ENCODE measurements at regions not wholly inside any gene's neighbourhood (a gene's known extent, or its start where the extent isn't known, plus 50 kb on each side); places are given as distances from the start of the nearest gene placed in this dataset.
A peak's percentile ranks its signal among the peaks of the same experiment; 100 is the strongest.

DNA sequence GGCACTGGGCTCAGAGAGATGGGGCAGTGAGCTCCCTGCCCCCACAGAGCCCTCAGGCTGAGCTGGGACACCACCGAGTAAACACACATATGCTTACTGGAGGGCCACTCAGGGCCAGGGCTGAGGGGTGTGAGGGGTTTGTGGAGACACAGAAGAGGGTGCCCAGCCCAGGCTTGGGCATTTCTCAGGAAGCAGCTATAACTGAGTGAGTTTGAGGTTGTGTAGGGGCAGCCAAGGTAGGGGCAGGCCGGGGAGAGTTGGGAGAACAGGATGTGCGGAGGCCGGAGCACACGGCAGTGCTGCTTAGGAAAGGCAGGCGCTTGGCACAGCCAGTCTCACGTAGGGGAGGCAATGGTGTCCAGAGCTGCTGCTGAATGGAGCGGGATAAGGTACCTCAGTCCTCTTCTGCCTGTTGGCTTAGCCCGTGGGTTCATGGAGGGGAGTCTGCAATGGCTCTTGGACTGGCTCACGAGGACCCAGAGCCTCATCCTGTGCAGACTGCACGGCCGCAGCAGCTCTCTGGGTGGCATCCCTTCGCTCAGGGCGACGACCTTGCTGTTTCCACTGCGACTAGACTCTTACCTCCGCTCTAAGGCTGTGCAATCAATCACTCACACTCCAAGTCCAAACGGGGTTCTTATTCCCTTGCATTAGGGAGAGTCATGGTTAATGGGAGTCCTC, 466.1 kb upstream of the HS6ST1 start:
- no peak overlapping the region for H3K4me3 ChIP-seq
- no peak for TF ChIP-seq EZH2 (IDR thresholded peaks at IDR 0.05)
- TF ChIP-seq, protein P1, sequence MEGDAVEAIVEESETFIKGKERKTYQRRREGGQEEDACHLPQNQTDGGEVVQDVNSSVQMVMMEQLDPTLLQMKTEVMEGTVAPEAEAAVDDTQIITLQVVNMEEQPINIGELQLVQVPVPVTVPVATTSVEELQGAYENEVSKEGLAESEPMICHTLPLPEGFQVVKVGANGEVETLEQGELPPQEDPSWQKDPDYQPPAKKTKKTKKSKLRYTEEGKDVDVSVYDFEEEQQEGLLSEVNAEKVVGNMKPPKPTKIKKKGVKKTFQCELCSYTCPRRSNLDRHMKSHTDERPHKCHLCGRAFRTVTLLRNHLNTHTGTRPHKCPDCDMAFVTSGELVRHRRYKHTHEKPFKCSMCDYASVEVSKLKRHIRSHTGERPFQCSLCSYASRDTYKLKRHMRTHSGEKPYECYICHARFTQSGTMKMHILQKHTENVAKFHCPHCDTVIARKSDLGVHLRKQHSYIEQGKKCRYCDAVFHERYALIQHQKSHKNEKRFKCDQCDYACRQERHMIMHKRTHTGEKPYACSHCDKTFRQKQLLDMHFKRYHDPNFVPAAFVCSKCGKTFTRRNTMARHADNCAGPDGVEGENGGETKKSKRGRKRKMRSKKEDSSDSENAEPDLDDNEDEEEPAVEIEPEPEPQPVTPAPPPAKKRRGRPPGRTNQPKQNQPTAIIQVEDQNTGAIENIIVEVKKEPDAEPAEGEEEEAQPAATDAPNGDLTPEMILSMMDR (IDR thresholded peaks at IDR 0.05) = no peak
- peaks cover 23% of the 10 kb centered on the region for H3K4me1 Mint-ChIP-seq
- no peaks in the 10 kb centered on the region for H3K36me3 ChIP-seq
- no peaks in the 10 kb centered on the region for H4K20me1 ChIP-seq (ENCODE audit: low read depth)
- peaks cover 14% of the 10 kb centered on the region for H3K4me1 ChIP-seq
- no peak overlapping the region for H3K9ac ChIP-seq
- no peak overlapping the region for H3K27ac ChIP-seq
- peaks cover 2% of the 10 kb centered on the region for H3K9me3 Mint-ChIP-seq
- no peak overlapping the region for H2AFZ ChIP-seq (replicated peaks)
- no peaks in the 10 kb centered on the region for H3K27me3 ChIP-seq
- H3F3A ChIP-seq (ENCODE audit: low read depth) = peaks cover 6% of the 10 kb centered on the region
- no peak overlapping the region for H3K4me2 ChIP-seq
- no peak overlapping the region for H3K4me3 Mint-ChIP-seq
- no peaks in the 10 kb centered on the region for H3K36me3 Mint-ChIP-seq
- H3K27ac Mint-ChIP-seq = no peak overlapping the region
- H3K79me2 ChIP-seq (ENCODE audit: low read depth) = no peaks in the 10 kb centered on the region
- no peaks in the 10 kb centered on the region for H3K9me3 ChIP-seq (ENCODE audit: low read depth)
- H3K27me3 Mint-ChIP-seq (ENCODE audit: insufficient read depth, low read depth) = peaks cover 15% of the 10 kb centered on the region
- no peak for DNase-seq (ENCODE audit: low spot score)

DNA sequence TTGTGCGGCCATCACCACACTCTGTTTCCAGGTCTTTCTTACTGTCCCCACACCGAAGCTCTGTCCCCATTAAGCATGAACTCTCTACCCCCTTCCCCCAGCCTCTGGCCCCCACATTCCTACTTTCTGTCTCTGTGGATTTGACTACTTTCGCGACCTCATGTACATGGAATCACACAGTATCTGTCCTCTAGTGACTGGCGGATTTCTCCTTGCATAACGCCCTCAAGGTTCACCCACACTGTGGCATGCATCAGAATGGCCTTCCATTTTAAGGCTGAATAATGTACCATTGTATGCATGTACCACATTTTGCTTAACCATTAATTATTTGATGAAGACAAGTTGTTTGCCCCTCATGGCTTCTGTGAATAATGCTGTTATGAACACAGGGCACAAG, 467.6 kb upstream of the HS6ST1 start:
- H3K27me3 Mint-ChIP-seq (ENCODE audit: insufficient read depth, low read depth) = peaks cover 15% of the 10 kb centered on the region

DNA sequence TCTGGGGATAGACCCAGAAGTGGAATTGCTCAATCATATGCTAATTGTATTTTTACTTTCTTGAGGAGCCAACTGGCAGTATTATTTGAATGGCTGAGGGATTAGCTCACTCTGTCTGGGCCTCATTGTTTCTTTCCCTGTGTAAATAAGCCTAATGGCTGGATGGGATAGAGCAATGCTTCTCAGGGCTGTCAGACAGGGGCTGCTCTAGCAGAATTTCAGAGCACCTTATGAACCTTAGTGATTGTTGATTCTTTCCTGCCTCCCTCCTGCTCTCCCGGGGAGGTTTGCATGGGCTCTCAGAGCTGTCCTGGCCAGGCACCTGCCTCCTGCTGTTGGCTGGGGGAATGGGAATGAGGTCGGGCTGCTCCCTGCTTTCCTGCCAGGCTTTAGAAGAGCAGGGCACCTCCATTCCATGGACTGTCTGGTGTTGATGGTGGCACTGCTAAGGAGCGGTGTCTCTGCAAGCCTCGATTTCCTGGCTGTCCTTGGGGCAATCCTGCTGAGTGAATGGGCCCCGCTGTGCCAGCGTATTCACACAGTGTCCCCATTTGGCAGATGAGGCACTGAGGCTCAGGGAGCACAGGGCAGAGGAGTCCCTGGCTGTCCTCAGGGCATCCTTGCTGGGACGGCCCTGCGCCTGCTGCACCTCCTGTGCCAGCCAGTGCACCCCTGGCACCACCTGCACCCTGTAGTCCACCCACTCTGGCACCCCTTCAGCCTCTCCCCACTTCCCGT, 468.2 kb upstream of the HS6ST1 start:
- H4K20me1 ChIP-seq (ENCODE audit: low read depth) = no peaks in the 10 kb centered on the region
- H3K36me3 ChIP-seq = no peaks in the 10 kb centered on the region
- no peak overlapping the region for H2AFZ ChIP-seq (replicated peaks)
- peak overlapping the region; percentile 62 for H3K4me2 ChIP-seq
- peaks cover 18% of the 10 kb centered on the region for H3K27me3 Mint-ChIP-seq (ENCODE audit: insufficient read depth, low read depth)
- no peak overlapping the region for H3K9ac ChIP-seq
- H3K27me3 ChIP-seq = no peaks in the 10 kb centered on the region
- no peaks in the 10 kb centered on the region for H3K79me2 ChIP-seq (ENCODE audit: low read depth)
- no peaks in the 10 kb centered on the region for H3K36me3 Mint-ChIP-seq
- peak overlapping the region; percentile 3 for H3K4me3 ChIP-seq
- no peak overlapping the region for H3K27ac Mint-ChIP-seq
- H3K4me1 Mint-ChIP-seq = peaks cover 37% of the 10 kb centered on the region
- TF ChIP-seq, protein P1 (IDR thresholded peaks at IDR 0.05) = no peak
- no peak for TF ChIP-seq EZH2 (IDR thresholded peaks at IDR 0.05)
- TF ChIP-seq EZH2phosphoT487 (IDR thresholded peaks at IDR 0.05) = no peak
- H3K9me3 Mint-ChIP-seq = peaks cover 2% of the 10 kb centered on the region
- H3K4me3 Mint-ChIP-seq = no peak overlapping the region
- peak; percentile 78 for DNase-seq (ENCODE audit: low spot score)
- no peaks in the 10 kb centered on the region for H3K9me3 ChIP-seq (ENCODE audit: low read depth)
- H3K4me1 ChIP-seq = peaks cover 14% of the 10 kb centered on the region
- H3K27ac ChIP-seq = peak overlapping the region; percentile 54
- H3F3A ChIP-seq (ENCODE audit: low read depth) = peaks cover 6% of the 10 kb centered on the region

More for the DNA sequence above, 467.6 kb upstream of the HS6ST1 start:
- Histone ChIP-seq H3K4me1 (peaks cover 14% of the 10 kb centered on the region), H3K27ac (no peak overlapping the region), H3K4me2 (peak overlapping the region; percentile 62), H3K27me3 (no peaks in the 10 kb centered on the region), H3K79me2 (ENCODE audit: low read depth) (no peaks in the 10 kb centered on the region), H3K36me3 (no peaks in the 10 kb centered on the region), H3K9me3 (ENCODE audit: low read depth) (no peaks in the 10 kb centered on the region), H2AFZ (replicated peaks) (no peak overlapping the region), H3K4me3 (peak overlapping the region; percentile 3), H3K9ac (no peak overlapping the region), H3F3A (ENCODE audit: low read depth) (peaks cover 6% of the 10 kb centered on the region), H4K20me1 (ENCODE audit: low read depth) (no peaks in the 10 kb centered on the region)
- Mint-ChIP-seq H3K36me3 (no peaks in the 10 kb centered on the region), H3K4me1 (peaks cover 35% of the 10 kb centered on the region), H3K9me3 (peaks cover 2% of the 10 kb centered on the region), H3K4me3 (no peak overlapping the region), H3K27ac (peak overlapping the region; percentile 24)
- DNase-seq (ENCODE audit: low spot score) = no peak
- TF ChIP-seq, protein P1 (IDR thresholded peaks at IDR 0.05) = no peak
- no peak for TF ChIP-seq EZH2 (IDR thresholded peaks at IDR 0.05)
- no peak for TF ChIP-seq EZH2phosphoT487 (IDR thresholded peaks at IDR 0.05)

Measured in neural progenitor cell (in vitro differentiated cells).